ENCODE measurements at regions not wholly inside any gene's neighbourhood (a gene's known extent, or its start where the extent isn't known, plus 50 kb on each side); places are given as distances from the start of the nearest gene placed in this dataset.

DNA sequence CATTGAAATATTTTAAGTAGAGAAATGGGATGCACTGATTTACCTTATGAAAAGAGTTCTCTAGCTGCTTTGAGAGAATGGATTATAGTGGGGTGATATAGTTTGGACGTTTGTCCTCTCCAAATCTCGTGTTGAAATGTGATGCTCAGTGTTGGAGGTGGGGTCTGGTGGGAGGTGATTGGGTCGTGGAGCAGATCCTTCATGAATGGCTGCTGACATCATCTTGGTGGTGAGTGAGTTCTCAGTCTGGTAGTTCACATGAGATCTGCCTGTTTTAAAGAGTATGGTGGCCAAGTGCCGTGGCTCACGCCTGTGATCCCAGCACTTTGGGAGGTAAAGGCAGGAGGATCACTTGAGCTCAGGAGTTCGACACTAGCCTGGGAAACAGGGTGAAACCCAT is 58.7 kb upstream of the SH3RF3 start:
- POLR2A ChIA-PET: no interaction called here
- TF ChIP-seq NFIC (IDR thresholded peaks at IDR 0.05; ENCODE audit: low read length) (no peak), ZNF747 (CRISPR knock-in tag; IDR thresholded peaks at IDR 0.05; ENCODE audit: borderline replicate concordance) (0 out of 2 replicates have a peak, but pooled peaks have one; percentile 1)

DNA sequence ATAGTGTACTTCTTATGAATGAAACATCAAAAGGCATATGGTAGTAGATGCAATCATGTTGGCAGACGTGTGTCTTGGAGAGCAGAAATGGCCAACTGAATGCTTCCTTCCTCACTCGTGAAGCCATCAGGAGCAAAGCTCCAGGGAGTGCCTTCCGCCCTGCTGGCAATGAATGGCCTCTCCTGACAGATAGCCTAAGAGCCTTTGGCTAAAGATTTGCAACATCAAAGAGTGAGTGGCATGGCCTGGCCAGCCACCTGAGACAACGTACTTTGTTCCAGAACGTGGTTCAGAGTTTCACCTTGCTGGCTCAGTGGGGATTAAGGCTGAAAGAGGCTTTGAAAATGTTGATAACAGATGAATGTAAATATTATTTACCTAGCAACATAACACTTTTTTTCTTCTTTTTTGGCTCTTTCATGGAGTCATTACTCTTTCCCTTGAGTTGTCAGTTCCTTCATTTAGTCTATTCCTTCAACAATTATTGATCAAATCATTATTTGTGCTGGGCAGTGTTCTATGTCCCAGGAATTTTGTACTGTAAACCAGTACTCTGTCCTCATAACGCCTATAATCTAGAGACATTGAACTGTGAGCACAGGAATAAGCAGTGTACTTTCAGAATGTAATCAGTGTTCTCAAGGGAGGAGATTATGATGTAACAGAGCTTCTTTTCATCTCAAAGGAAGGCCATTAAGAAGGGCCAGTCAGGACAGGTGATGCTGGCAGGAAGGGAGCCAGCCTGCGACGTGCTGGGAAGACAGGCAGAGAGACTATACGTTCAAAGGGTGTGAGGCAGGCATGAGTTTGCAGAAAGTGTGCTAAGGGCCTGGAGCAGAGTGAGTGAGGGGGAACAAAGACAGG is 59.4 kb upstream of the SH3RF3 start:
- POLR2A ChIA-PET: no interaction called here
- Histone ChIP-seq H3K4me1 (ENCODE audit: insufficient read depth, low read length) (peaks cover 59% of the 10 kb centered on the region), H3K36me3 (replicated peaks in 1 of 2; ENCODE audit: control insufficient read depth in 1 of 2, insufficient read depth in 2 of 2, low read length in 2 of 2) (no peaks in the 10 kb centered on the region), H3K27ac (ENCODE audit: extremely low read length, insufficient read depth, low read length) (peak overlapping the region; percentile 77), H3K4me2 (ENCODE audit: low read depth, low read length) (peak overlapping the region; percentile 48), H2AFZ (ENCODE audit: low read length) (no peak overlapping the region), H3K79me2 (ENCODE audit: insufficient read depth, low read length) (no peaks in the 10 kb centered on the region), H3K9ac (ENCODE audit: insufficient read depth, low read depth, low read length) (no peak overlapping the region), H3K9me3 (ENCODE audit: low read length) (no peaks in the 10 kb centered on the region), H3K27me3 (ENCODE audit: control insufficient read depth in 1 of 2, insufficient read depth in 2 of 2, low read length in 2 of 2) (no peaks in the 10 kb centered on the region), H3K4me3 (replicated peaks in 1 of 3; ENCODE audit: insufficient read depth in 1 of 3, low read depth in 2 of 3, low read length in 3 of 3) (no peak overlapping the region), H4K20me1 (ENCODE audit: insufficient read depth, low read length) (no peaks in the 10 kb centered on the region)
- peak; percentile 66 for DNase-seq (ENCODE audit: low spot score)
- intact Hi-C loops (cut with micrococcal nuclease; ENCODE audit: unreplicated experiment): no loop called here
- 1% methylated on average over 9 of the region's 9 CpGs for WGBS (ENCODE audit: low lambda C conversion rate)
- in situ Hi-C loops (cut with HindIII; ENCODE audit: extremely low pct_ligation_motif_present, low pct_unique_long_range_greater_than_20kb): no loop called here
- ATAC-seq: peak; percentile 87
- no TSS peak for BruUV-seq (replicated peaks)
- FAIRE-seq: peak; percentile 92
- CTCF ChIA-PET (ENCODE audit: low intra/inter-chr PET ratio, low total read pairs): no interaction called here
- TF ChIP-seq MEIS1 (CRISPR knock-in tag; IDR thresholded peaks at IDR 0.05; ENCODE audit: borderline replicate concordance): 0 out of 2 replicates have a peak, but pooled peaks have one; percentile 47
- no peak for TF ChIP-seq SOX13 (IDR thresholded peaks at IDR 0.05)
- peak in 1 of 2 experiments; percentile 62; a peak in 1 of 4 replicates for TF ChIP-seq SOX13 (CRISPR knock-in tag; conservative IDR thresholded peaks at IDR 0.05 in 1 of 2, IDR thresholded peaks at IDR 0.05 in 1 of 2)
- TF ChIP-seq GFI1 (CRISPR knock-in tag; IDR thresholded peaks at IDR 0.05; ENCODE audit: borderline replicate concordance): 0 out of 2 replicates have a peak, but pooled peaks have one; percentile 52
- TF ChIP-seq, protein P1, sequence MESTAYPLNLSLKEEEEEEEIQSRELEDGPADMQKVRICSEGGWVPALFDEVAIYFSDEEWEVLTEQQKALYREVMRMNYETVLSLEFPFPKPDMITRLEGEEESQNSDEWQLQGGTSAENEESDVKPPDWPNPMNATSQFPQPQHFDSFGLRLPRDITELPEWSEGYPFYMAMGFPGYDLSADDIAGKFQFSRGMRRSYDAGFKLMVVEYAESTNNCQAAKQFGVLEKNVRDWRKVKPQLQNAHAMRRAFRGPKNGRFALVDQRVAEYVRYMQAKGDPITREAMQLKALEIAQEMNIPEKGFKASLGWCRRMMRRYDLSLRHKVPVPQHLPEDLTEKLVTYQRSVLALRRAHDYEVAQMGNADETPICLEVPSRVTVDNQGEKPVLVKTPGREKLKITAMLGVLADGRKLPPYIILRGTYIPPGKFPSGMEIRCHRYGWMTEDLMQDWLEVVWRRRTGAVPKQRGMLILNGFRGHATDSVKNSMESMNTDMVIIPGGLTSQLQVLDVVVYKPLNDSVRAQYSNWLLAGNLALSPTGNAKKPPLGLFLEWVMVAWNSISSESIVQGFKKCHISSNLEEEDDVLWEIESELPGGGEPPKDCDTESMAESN (CRISPR knock-in tag; conservative IDR thresholded peaks at IDR 0.05): 0 out of 2 replicates have a peak, but pooled peaks have one; percentile 21
- TF ChIP-seq BCL6 (CRISPR knock-in tag; IDR thresholded peaks at IDR 0.05): peak; percentile 45
- peak; percentile 46; the same call in 1 of the 2 replicates for TF ChIP-seq ETV5 (CRISPR knock-in tag; IDR thresholded peaks at IDR 0.05; ENCODE audit: borderline replicate concordance)
- TF ChIP-seq NR2F6 (IDR thresholded peaks at IDR 0.05): no peak
- TF ChIP-seq NR2F6 (CRISPR knock-in tag; IDR thresholded peaks at IDR 0.05): peak; percentile 31; the same call in 1 of the 2 replicates
- no peak for TF ChIP-seq HNRNPUL1 (IDR thresholded peaks at IDR 0.05; ENCODE audit: low read depth, low read length)
- no peak for TF ChIP-seq RBAK (CRISPR knock-in tag; IDR thresholded peaks at IDR 0.05)
- no peak for TF ChIP-seq ZBTB1 (CRISPR knock-in tag; IDR thresholded peaks at IDR 0.05; ENCODE audit: borderline replicate concordance)
- TF ChIP-seq ARID2 (CRISPR knock-in tag; IDR thresholded peaks at IDR 0.05; ENCODE audit: borderline replicate concordance): 0 out of 2 replicates have a peak, but pooled peaks have one; percentile 44
- TF ChIP-seq ESRRA (CRISPR knock-in tag; IDR thresholded peaks at IDR 0.05; ENCODE audit: low read depth): 0 out of 2 replicates have a peak, but pooled peaks have one; percentile 13
- TF ChIP-seq FOXJ3 (CRISPR knock-in tag; IDR thresholded peaks at IDR 0.05; ENCODE audit: borderline replicate concordance): peak; percentile 32; the same call in 1 of the 2 replicates

More for the DNA sequence above, 58.7 kb upstream of the SH3RF3 start:
- Histone ChIP-seq H3K4me2 (ENCODE audit: low read depth, low read length) (peak overlapping the region; percentile 48; the same call in 1 of the 2 replicates), H3K4me3 (replicated peaks in 1 of 3; ENCODE audit: insufficient read depth in 1 of 3, low read depth in 2 of 3, low read length in 3 of 3) (no peak overlapping the region), H3K79me2 (ENCODE audit: insufficient read depth, low read length) (no peaks in the 10 kb centered on the region), H3K27me3 (ENCODE audit: control insufficient read depth in 1 of 2, insufficient read depth in 2 of 2, low read length in 2 of 2) (no peaks in the 10 kb centered on the region), H2AFZ (ENCODE audit: low read length) (no peak overlapping the region), H3K36me3 (replicated peaks in 1 of 2; ENCODE audit: control insufficient read depth in 1 of 2, insufficient read depth in 2 of 2, low read length in 2 of 2) (no peaks in the 10 kb centered on the region), H4K20me1 (ENCODE audit: insufficient read depth, low read length) (no peaks in the 10 kb centered on the region), H3K9me3 (ENCODE audit: low read length) (no peaks in the 10 kb centered on the region), H3K9ac (ENCODE audit: insufficient read depth, low read depth, low read length) (no peak overlapping the region), H3K27ac (ENCODE audit: extremely low read length, insufficient read depth, low read length) (peak overlapping the region; percentile 77), H3K4me1 (ENCODE audit: insufficient read depth, low read length) (peaks cover 51% of the 10 kb centered on the region)
- no TSS peak for BruUV-seq (replicated peaks)
- FAIRE-seq (no peak), ATAC-seq (no peak), DNase-seq (ENCODE audit: low spot score) (no peak)
- intact Hi-C loops (cut with micrococcal nuclease; ENCODE audit: unreplicated experiment) (no loop called here), in situ Hi-C loops (cut with HindIII; ENCODE audit: extremely low pct_ligation_motif_present, low pct_unique_long_range_greater_than_20kb) (no loop called here)
- 44% methylated on average over 6 of the region's 6 CpGs for WGBS (ENCODE audit: low lambda C conversion rate)
- CTCF ChIA-PET (ENCODE audit: low intra/inter-chr PET ratio, low total read pairs): no interaction called here
